HK-2 (cell line): ENCODE measurements at regions not wholly inside any gene's neighbourhood (a gene's known extent, or its start where the extent isn't known, plus 50 kb on each side); places are given as distances from the start of the nearest gene placed in this dataset.
"Not testable (repeated sequence)": the region's sequence is repeated elsewhere in the genome, so short reads cannot be mapped to it uniquely, and the experiment has no call there.

Experiments
- DNase-seq: peaks from one replicate; pipeline ENCODE4 v3.0.0-alpha.2; 2018; ENCODE audit not compliant: unreplicated experiment

GRCh38 chr15:77877869-77878577, 199.5 kb downstream of the TBC1D2B start:
- no peak for DNase-seq

GRCh38 chr15:77876107-77876820, 201.2 kb downstream of the TBC1D2B start:
- DNase-seq: not testable (repeated sequence)

DNA sequence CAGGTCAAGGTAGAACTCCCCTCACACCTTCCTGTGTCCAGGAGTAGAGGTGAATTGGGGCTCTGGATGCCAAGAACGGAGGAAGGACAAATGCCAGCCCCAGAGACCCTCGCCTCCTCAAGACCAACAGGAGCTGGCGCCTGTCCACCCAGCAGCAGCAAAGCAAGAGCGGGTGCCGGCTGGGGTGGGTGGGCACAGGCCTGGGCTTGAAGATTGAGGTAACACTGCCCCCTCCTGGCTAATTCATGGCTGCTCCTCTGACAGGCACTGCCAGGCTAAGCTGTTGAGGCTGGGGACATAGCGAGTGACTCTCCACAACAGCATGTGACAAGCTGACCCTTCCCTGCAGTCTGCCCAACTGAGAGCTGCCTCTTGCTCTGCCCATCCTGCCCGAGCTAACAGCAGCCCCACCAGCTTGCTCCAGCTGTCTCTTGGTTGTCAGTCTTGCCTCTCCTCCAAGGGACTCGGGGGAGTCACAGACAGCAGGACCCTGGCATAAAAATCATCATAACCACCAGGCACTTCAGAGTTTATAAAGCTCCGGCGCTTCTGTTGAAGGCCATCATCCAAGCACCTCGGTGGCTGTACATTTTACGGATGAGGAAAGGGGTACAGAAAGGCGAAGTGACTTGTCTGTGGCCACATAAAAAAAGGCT, 202.3 kb downstream of the TBC1D2B start:
- DNase-seq: not testable (repeated sequence)

- no peak for DNase-seq
Observed at GRCh38 chr15:77874063-77874462, 203.4 kb downstream of the TBC1D2B start.

GRCh38 chr15:77872521-77873425, 204.7 kb downstream of the TBC1D2B start:
- not testable (repeated sequence) for DNase-seq

DNA sequence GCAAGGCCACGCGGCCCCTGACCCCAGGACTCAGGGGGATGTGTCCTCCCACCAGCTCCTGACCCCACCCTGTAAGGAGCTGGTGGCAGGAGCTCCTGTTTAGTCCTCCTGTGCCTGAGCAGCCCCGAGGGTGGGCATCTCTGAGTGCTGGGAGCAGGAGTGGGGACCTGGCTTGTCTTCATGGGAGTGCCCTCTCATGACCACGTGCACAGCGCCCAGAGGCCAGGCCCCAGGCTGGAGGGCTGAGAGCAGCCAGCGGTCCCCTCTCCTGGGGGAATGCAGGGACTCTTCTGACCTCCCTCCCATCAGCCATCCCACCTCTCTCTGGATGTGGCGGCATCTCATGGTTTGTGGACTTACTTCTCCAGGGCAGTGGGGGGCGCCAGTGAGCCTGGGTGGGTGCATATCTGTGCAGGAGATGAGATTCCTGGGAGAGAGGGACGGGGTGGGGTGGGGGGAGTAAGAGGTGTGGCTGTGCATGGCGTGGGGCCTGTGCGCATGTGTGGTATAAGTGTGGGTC, 205.6 kb downstream of the TBC1D2B start:
- no peak for DNase-seq

DNA sequence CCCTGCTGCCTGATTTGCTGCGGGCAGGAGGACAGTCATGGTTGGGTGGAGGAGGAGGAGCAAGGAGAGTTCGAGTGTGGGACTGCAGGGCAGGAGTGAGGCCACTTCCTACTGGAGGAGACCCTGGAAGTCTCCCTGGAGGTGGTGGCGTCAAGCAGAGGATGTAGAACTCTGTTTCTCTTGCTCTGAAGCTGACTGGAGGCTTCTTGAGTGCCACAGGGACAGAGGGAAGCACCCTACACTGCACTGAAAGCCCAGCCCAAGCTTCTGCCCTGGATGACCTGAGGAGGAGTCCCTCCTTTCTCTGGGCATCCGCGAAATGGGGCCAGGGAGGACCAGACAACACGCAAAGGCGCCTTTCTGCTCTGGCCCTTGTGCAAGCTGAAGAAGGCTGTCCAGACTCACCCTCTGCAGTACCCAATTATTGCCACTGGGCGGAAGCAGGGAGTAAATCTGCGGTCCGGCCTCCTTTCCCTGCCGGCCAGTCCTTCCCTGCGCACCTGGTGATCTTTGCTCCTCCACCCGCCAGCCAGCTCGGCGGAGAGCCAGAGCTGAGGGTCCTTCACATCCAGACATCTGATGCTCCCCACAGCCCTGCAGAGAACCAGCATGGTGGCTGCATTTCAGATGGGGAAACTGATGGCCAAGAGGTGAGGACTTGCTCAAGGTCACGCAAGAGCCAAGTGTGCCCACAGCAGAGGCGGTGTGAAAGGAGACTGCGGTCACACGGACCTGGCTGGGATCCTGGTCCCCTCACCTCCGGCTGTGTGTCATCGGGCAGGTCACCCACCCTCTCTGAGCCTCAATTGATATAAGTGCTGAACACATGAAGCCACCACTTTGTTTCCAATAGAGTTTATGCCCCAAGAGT, 207.1 kb downstream of the TBC1D2B start:
- peak; percentile 57 for DNase-seq

DNA sequence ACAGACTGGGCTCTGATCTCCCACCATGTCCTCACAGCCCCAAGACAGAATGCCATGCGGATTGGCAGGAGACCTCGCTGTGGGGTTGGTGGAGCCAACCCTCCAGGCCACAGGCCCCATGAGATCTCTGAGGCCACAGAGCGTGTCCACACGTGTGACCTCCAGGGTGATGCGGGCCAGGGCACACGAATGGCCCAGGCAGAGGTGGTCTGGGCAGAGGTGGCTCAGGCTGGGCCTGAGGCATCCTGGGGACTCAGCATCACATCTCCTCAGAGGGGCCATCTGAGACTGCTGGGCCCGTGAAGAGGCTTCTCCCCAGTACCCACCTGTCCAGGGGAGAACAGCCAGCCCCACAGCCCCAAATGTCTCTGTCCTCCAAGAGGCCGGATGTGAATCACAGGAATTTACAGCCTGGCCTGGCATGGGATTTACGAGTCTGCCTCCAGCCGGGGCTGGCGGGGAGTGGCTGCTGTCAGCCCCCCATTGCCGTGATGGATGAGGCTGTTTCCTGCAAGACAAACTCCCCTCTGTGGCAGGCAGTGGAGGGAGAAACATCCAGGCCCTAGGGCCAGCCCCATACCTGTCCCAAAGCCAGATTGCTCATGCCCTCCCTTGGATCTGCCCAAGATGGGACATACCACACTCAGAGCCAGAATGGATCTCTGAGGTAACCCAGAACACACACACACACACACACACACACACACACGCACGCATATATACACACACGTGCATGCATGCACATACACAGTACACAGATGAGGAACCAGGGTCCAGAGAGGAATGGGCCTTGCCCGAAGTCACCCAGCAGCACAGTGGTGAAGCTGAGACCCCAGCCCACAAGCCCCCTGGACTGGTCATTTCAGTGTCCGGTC, 208.3 kb downstream of the TBC1D2B start:
- DNase-seq: no peak

DNA sequence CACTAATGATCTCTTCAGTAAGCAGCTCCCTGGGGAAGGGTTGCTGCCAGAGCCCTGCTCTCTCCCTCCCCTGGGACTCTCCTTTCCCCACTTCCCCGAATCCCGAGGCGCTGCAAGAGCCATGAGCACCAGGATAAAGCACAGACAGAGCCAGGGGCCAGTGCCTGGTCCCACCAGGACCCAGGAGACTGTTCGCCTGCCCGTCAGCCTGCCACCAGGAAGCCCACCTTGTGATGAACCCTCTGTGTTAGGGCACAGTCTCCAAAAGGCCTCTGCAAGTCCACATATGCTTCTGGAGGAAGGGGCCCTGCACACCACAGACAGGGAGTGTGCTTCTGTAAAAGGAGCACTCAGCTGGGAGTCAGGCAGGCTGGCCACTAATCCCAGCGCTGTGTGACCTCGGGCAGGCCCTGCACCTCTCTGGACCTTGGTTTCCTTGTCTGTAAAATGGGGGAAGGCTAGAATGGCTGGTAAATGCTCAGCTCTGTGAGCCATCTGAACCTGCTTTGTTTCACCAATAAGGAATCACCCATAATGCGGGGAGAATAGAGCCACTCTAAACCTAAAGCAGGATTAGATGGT, 209.4 kb downstream of the TBC1D2B start:
- DNase-seq: not testable (repeated sequence)

- no peak for DNase-seq
Observed at GRCh38 chr15:77867266-77868047, 210.1 kb downstream of the TBC1D2B start.

DNA sequence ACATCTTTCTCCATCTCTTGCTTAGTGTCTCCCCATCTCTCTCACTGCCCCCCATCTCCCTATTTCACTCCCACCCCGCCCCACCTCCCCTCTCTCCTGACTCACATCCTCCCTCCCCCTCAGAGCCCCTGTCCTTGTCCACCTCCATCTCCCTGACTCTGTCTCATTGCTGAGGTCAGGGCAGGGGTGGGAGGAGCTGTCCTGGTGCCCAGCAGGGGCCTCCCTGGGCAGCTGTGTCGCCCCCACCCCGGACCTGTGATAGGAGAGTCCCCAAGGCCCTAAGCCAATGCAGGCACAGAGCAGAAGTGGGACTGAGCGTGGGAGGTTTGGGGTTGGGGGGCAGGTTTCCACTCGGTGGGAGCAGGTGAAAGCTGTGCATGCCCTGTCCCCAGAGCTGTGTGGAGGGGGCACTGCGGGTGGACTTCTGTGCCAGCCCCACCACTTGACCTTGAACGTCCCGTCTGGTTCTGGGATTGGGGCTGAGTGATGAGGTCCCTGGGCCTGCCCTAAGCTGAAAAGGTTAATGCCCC, 210.8 kb downstream of the TBC1D2B start:
- DNase-seq: no peak

DNA sequence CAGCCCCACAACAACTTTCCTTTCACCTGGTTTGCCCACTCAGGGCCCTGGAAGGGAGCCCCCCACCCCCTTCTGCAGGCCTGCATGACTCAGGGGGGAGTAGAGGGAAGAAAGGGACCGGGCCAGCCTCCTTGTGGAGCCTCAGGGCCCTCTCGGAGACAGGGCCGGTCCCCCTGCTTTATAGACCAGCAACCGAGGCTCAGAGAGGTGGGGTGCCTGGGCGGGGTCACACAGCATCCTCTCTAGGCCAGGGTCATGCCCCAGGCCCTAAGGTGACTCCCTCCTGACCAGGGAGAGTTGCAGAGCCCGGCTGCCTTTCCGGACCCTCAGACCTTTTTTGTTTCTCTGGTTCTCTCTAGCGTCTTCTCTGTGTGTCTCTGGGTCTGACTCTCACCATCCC, 211.3 kb downstream of the TBC1D2B start:
- no peak for DNase-seq

DNA sequence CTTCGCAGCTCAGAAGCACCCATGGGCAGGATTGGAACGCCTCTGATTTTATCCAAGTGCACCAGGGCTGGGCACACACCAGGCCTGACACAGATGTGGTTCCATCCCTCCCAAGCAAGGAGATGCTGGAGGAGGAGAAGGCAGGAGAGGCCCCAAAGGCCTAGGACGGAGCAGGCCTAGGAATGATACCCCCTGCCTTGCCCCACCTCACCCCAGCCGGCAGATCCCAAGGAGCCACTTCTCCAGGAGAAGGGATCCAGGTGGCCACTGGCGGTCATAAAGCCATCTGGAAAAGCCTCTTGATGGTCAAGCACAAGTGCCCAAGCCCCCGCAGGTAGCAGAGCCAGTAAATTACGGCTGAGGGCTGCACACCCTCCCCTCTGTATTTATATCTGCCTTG, 211.8 kb downstream of the TBC1D2B start:
- no peak for DNase-seq

GRCh38 chr15:77865106-77865610, 212.4 kb downstream of the TBC1D2B start:
- DNase-seq: no peak

GRCh38 chr15:77864211-77865105, 213.1 kb downstream of the TBC1D2B start:
- no peak for DNase-seq

- no peak for DNase-seq
Observed at GRCh38 chr15:77863491-77864105, 213.9 kb downstream of the TBC1D2B start.
